Loucy (cell line): ENCODE measurements at regions not wholly inside any gene's neighbourhood (a gene's known extent, or its start where the extent isn't known, plus 50 kb on each side); places are given as distances from the start of the nearest gene placed in this dataset.

Source experiments
- H2AFZ ChIP-seq: fragments of 200-600 bp; sonication (generic); 2 replicates; pipeline ENCODE4 v1.6.0; 2016; ENCODE audit warnings: antibody characterized with exemption, mild to moderate bottlenecking, low read length, moderate library complexity
- H3F3A ChIP-seq: fragments of 200-600 bp; 2 replicates; pipeline ENCODE4 v1.6.0; 2016; ENCODE audit warnings: antibody characterized with exemption, low read depth, mild to moderate bottlenecking
- H3K27me3 ChIP-seq: fragments of 200-600 bp; sonication (generic); 2 replicates; pipeline ENCODE4 v1.6.1; 2014; ENCODE audit warnings: low read length, mild to moderate bottlenecking; ENCODE audit not compliant: insufficient read depth, poor library complexity, severe bottlenecking
- H3K36me3 ChIP-seq: fragments of 200-600 bp; sonication (generic); 2 replicates; pipeline ENCODE4 v1.6.1; 2016; ENCODE audit warnings: low read length; ENCODE audit not compliant: insufficient read depth
- H3K4me1 ChIP-seq: fragments of 200-600 bp; sonication (generic); 2 replicates; pipeline ENCODE4 v1.5.1; 2014; ENCODE audit warnings: low read length, mild to moderate bottlenecking; ENCODE audit not compliant: insufficient read depth, poor library complexity, severe bottlenecking
- H3K4me2 ChIP-seq: fragments of 200-600 bp; sonication (generic); 2 replicates; pipeline ENCODE4 v1.6.0; 2014; ENCODE audit warnings: antibody characterized with exemption, low read length, low read depth, mild to moderate bottlenecking; ENCODE audit not compliant: poor library complexity, severe bottlenecking
- H3K4me3 ChIP-seq: fragments of 200-600 bp; sonication (generic); 2 replicates; pipeline ENCODE4 v1.5.1; 2014; ENCODE audit warnings: low read length, mild to moderate bottlenecking, mixed read lengths; ENCODE audit not compliant: poor library complexity, severe bottlenecking
- H3K79me2 ChIP-seq: fragments of 200-600 bp; sonication (generic); 2 replicates; pipeline ENCODE4 v1.6.1; 2014; ENCODE audit warnings: low read length; ENCODE audit not compliant: insufficient read depth
- H3K9ac ChIP-seq: fragments of 200-600 bp; sonication (generic); 2 replicates; pipeline ENCODE4 v1.6.0; 2014; ENCODE audit warnings: mild to moderate bottlenecking, low read depth, low read length, moderate library complexity; ENCODE audit not compliant: poor library complexity, severe bottlenecking
- H3K9me2 ChIP-seq: fragments of 200-600 bp; sonication (generic); replicated peaks from 2 replicates; pipeline ENCODE4 v1.6.1; 2016; ENCODE audit warnings: low read depth, low read length, mixed read lengths
- H3K9me3 ChIP-seq: fragments of 200-600 bp; sonication (generic); 2 replicates; pipeline ENCODE4 v1.6.1; 2014; ENCODE audit warnings: mild to moderate bottlenecking, antibody characterized with exemption, low read length, low read depth; ENCODE audit not compliant: insufficient read depth
- H4K20me1 ChIP-seq: fragments of 200-600 bp; sonication (generic); 2 replicates; pipeline ENCODE4 v1.6.0; 2014; ENCODE audit warnings: antibody characterized with exemption, low read length, mild to moderate bottlenecking; ENCODE audit not compliant: insufficient read depth, poor library complexity, severe bottlenecking
- CTCF ChIP-seq: fragments of 200-600 bp; sonication (generic); conservative IDR thresholded peaks from 2 replicates; pipeline ENCODE4 v1.5.1; 2014; ENCODE audit warnings: mild to moderate bottlenecking, antibody characterized with exemption, low read length
- EZH2phosphoT487 ChIP-seq: fragments of 200-600 bp; IDR thresholded peaks from 2 replicates; pipeline ENCODE4 v1.6.1; 2018; ENCODE audit warnings: antibody characterized with exemption, mild to moderate bottlenecking, moderate library complexity, borderline replicate concordance

DNA sequence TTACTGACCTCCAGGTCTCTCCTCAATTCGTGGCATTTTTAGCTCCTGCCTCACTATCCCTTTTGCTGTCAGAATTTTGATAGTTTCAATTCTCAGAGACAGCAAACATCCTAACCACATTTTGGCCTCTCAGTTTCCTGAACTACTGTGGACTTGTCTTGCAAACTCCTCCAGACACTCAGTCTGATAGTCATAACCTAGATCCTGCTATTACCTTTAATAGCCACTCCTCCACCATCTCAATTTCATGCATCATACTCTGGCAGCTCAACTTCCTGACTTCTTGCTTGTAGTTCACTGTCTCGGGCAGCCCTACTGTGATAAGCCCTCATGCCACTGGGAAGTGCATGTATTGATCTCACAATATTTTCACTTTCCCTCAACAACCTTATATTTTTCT lies 481.8 kb upstream of the CDH18 start:
- peak overlapping the region; percentile 46 for H2AFZ ChIP-seq
- H3F3A ChIP-seq = no peaks in the 10 kb centered on the region
- H4K20me1 ChIP-seq = no peaks in the 10 kb centered on the region
- H3K9ac ChIP-seq = no peak overlapping the region
- H3K4me2 ChIP-seq = peak overlapping the region; percentile 18
- H3K79me2 ChIP-seq = no peaks in the 10 kb centered on the region
- H3K4me1 ChIP-seq = peaks cover 12% of the 10 kb centered on the region
- no peaks in the 10 kb centered on the region for H3K36me3 ChIP-seq
- H3K27me3 ChIP-seq = no peaks in the 10 kb centered on the region
- no peak for TF ChIP-seq EZH2phosphoT487
- TF ChIP-seq CTCF = no peak
- no peaks in the 10 kb centered on the region for H3K9me3 ChIP-seq
- H3K4me3 ChIP-seq = no peak overlapping the region
- no peaks in the 10 kb centered on the region for H3K9me2 ChIP-seq

DNA sequence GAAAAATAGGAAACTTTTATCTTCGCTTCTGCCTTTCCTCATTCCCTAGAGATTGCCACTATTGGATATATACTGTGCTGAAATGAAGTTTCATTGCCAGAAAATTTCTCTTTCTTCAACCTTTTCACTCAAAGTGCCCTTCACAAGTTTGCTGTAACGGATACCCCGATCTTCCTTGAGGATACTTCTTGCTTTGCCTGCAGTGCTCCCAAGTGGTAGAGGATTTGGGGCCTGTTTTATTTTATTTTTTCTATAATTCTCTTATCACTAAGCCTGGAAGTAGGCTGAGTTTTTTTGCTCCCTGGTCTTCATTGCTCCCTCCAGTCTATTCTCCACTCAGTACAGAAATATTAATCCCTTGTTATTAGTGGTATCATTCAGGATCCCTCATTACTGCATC lies 481.4 kb upstream of the CDH18 start:
- TF ChIP-seq EZH2phosphoT487 (no peak), CTCF (no peak)
- Histone ChIP-seq H3K9ac (no peak overlapping the region), H2AFZ (peak overlapping the region; percentile 46), H3K9me3 (no peaks in the 10 kb centered on the region), H3K36me3 (no peaks in the 10 kb centered on the region), H3K4me1 (peaks cover 12% of the 10 kb centered on the region), H3K9me2 (no peaks in the 10 kb centered on the region), H4K20me1 (no peaks in the 10 kb centered on the region), H3K27me3 (no peaks in the 10 kb centered on the region), H3K79me2 (no peaks in the 10 kb centered on the region), H3F3A (no peaks in the 10 kb centered on the region), H3K4me2 (peak overlapping the region; percentile 18), H3K4me3 (no peak overlapping the region)

GRCh38 chr5:20466512-20466911 lies 478.5 kb upstream of the CDH18 start:
- H3K4me3 ChIP-seq = no peak overlapping the region
- H2AFZ ChIP-seq = no peak overlapping the region
- H3K79me2 ChIP-seq = no peaks in the 10 kb centered on the region
- H3K27me3 ChIP-seq = no peaks in the 10 kb centered on the region
- no peaks in the 10 kb centered on the region for H3F3A ChIP-seq
- no peak for TF ChIP-seq CTCF
- TF ChIP-seq EZH2phosphoT487 = no peak
- no peaks in the 10 kb centered on the region for H3K9me2 ChIP-seq
- H3K9ac ChIP-seq = no peak overlapping the region
- peaks cover 12% of the 10 kb centered on the region for H3K4me1 ChIP-seq
- no peaks in the 10 kb centered on the region for H3K36me3 ChIP-seq
- no peaks in the 10 kb centered on the region for H4K20me1 ChIP-seq
- no peak overlapping the region for H3K4me2 ChIP-seq
- no peaks in the 10 kb centered on the region for H3K9me3 ChIP-seq
